ENCODE measurements at regions not wholly inside any gene's neighbourhood (a gene's known extent, or its start where the extent isn't known, plus 50 kb on each side); places are given as distances from the start of the nearest gene placed in this dataset.

GRCh38 chr6:53984163-53984562 is 127.1 kb upstream of the MLIP start:
- Histone ChIP-seq H3K79me2 (ENCODE audit: low read length) (no peaks in the 10 kb centered on the region), H3K27me3 (ENCODE audit: low read length) (no peaks in the 10 kb centered on the region), H2AFZ (ENCODE audit: low read length) (peak overlapping the region; percentile 28; the same call in 1 of the 2 replicates), H3K9me2 (replicated peaks; ENCODE audit: low read length) (no peaks in the 10 kb centered on the region), H4K20me1 (ENCODE audit: low read length) (no peaks in the 10 kb centered on the region), H3F3A (ENCODE audit: low read length, unreplicated experiment) (no peaks in the 10 kb centered on the region), H3K4me3 (ENCODE audit: low read length) (peak overlapping the region; percentile 47; the same call in 1 of the 2 replicates), H3K9me3 (ENCODE audit: low read length) (no peaks in the 10 kb centered on the region), H3K9ac (ENCODE audit: low read length) (peak overlapping the region; percentile 53), H3K27ac (ENCODE audit: low read length) (peak overlapping the region; percentile 94), H3K4me2 (ENCODE audit: low read length) (peak overlapping the region; percentile 79), H3K4me1 (ENCODE audit: insufficient read depth, low read length) (peaks cover 45% of the 10 kb centered on the region), H3K36me3 (ENCODE audit: low read depth, low read length) (no peaks in the 10 kb centered on the region)
- CTCF ChIA-PET, result no interaction called here
- no peak for TF ChIP-seq EZH2phosphoT487 (IDR thresholded peaks at IDR 0.05; ENCODE audit: borderline replicate concordance, low read length)
- no peak for TF ChIP-seq EZH2 (IDR thresholded peaks at IDR 0.05; ENCODE audit: low read length, unreplicated experiment)
- TF ChIP-seq CTCF (conservative IDR thresholded peaks at IDR 0.05; ENCODE audit: low read depth, low read length), result no peak
- intact Hi-C loops (cut with micrococcal nuclease), result loop anchor here (10.0 kb wide), 2 partner anchors 381 to 531 kb away; no protein-coding TSS in a partner anchor
- BruUV-seq (replicated peaks), result no TSS peak
- POLR2A ChIA-PET (ENCODE audit: unreplicated experiment), result no interaction called here
- DNase-seq (peak; percentile 98), ATAC-seq (peak; percentile 96)

- Histone ChIP-seq H3K27ac (ENCODE audit: low read length) (peak overlapping the region; percentile 94), H4K20me1 (ENCODE audit: low read length) (no peaks in the 10 kb centered on the region), H3K9me2 (replicated peaks; ENCODE audit: low read length) (no peaks in the 10 kb centered on the region), H3K4me2 (ENCODE audit: low read length) (peak overlapping the region; percentile 79), H3K9me3 (ENCODE audit: low read length) (no peaks in the 10 kb centered on the region), H3F3A (ENCODE audit: low read length, unreplicated experiment) (no peaks in the 10 kb centered on the region), H3K4me3 (ENCODE audit: low read length) (peak overlapping the region; percentile 47; the same call in 1 of the 2 replicates), H2AFZ (ENCODE audit: low read length) (peak overlapping the region; percentile 28; the same call in 1 of the 2 replicates), H3K4me1 (ENCODE audit: insufficient read depth, low read length) (peaks cover 45% of the 10 kb centered on the region), H3K9ac (ENCODE audit: low read length) (peak overlapping the region; percentile 53), H3K79me2 (ENCODE audit: low read length) (no peaks in the 10 kb centered on the region), H3K36me3 (ENCODE audit: low read depth, low read length) (no peaks in the 10 kb centered on the region), H3K27me3 (ENCODE audit: low read length) (no peaks in the 10 kb centered on the region)
- ATAC-seq (peak; percentile 25), DNase-seq (peak; percentile 61)
- no peak for TF ChIP-seq CTCF (conservative IDR thresholded peaks at IDR 0.05; ENCODE audit: low read depth, low read length)
- TF ChIP-seq EZH2phosphoT487 (IDR thresholded peaks at IDR 0.05; ENCODE audit: borderline replicate concordance, low read length), result no peak
- TF ChIP-seq EZH2 (IDR thresholded peaks at IDR 0.05; ENCODE audit: low read length, unreplicated experiment), result no peak
- intact Hi-C loops (cut with micrococcal nuclease), result loop anchor here (10.0 kb wide), 2 partner anchors 380 to 530 kb away; no protein-coding TSS in a partner anchor
- POLR2A ChIA-PET (ENCODE audit: unreplicated experiment), result no interaction called here
- CTCF ChIA-PET, result no interaction called here
- no TSS peak for BruUV-seq (replicated peaks)
These were observed 126.7 kb upstream of the MLIP start for GRCh38 chr6:53984581-53984980.

- ChIA-PET CTCF (interaction anchor here (0.6 to 0.7 kb wide), 2 partner anchors 68 to 974 kb away, joined by 4 to 5 read pairs; no protein-coding TSS in a partner anchor), POLR2A (ENCODE audit: unreplicated experiment) (no interaction called here)
- Histone ChIP-seq H3K4me1 (ENCODE audit: insufficient read depth, low read length) (peaks cover 45% of the 10 kb centered on the region), H2AFZ (ENCODE audit: low read length) (peak overlapping the region; percentile 3; the same call in 1 of the 2 replicates), H3K36me3 (ENCODE audit: low read depth, low read length) (no peaks in the 10 kb centered on the region), H3K9ac (ENCODE audit: low read length) (0 out of 2 replicates have a peak overlapping the region, but pooled peaks have one; percentile 53), H3K27me3 (ENCODE audit: low read length) (no peaks in the 10 kb centered on the region), H3K4me2 (ENCODE audit: low read length) (peak overlapping the region; percentile 79), H4K20me1 (ENCODE audit: low read length) (no peaks in the 10 kb centered on the region), H3K79me2 (ENCODE audit: low read length) (no peaks in the 10 kb centered on the region), H3K4me3 (ENCODE audit: low read length) (no peak overlapping the region), H3F3A (ENCODE audit: low read length, unreplicated experiment) (no peaks in the 10 kb centered on the region), H3K9me3 (ENCODE audit: low read length) (no peaks in the 10 kb centered on the region), H3K9me2 (replicated peaks; ENCODE audit: low read length) (no peaks in the 10 kb centered on the region), H3K27ac (ENCODE audit: low read length) (peak overlapping the region; percentile 94)
- no TSS peak for BruUV-seq (replicated peaks)
- intact Hi-C loops (cut with micrococcal nuclease), result loop anchor here (5.0 to 10.0 kb wide), 4 partner anchors 379 to 1257 kb away; no protein-coding TSS in a partner anchor
- DNase-seq (no peak), ATAC-seq (no peak)
- TF ChIP-seq CTCF (conservative IDR thresholded peaks at IDR 0.05; ENCODE audit: low read depth, low read length), result no peak
- no peak for TF ChIP-seq EZH2 (IDR thresholded peaks at IDR 0.05; ENCODE audit: low read length, unreplicated experiment)
- TF ChIP-seq EZH2phosphoT487 (IDR thresholded peaks at IDR 0.05; ENCODE audit: borderline replicate concordance, low read length), result no peak
These were observed 125.9 kb upstream of the MLIP start for GRCh38 chr6:53985366-53985765.

Measured in PC-3 (cell line).